C4-2B (cell line): ENCODE measurements at regions not wholly inside any gene's neighbourhood (a gene's known extent, or its start where the extent isn't known, plus 50 kb on each side); places are given as distances from the start of the nearest gene placed in this dataset.

Experiments used
- CTCF ChIP-seq: fragments of 450-650 bp; conservative IDR thresholded peaks from 2 replicates; pipeline ENCODE4 v1.5.1; 2017; ENCODE audit warnings: mild to moderate bottlenecking
- ZFX ChIP-seq: fragments of 450-650 bp; IDR thresholded peaks from 2 replicates; pipeline ENCODE4 v1.6.1; 2017

- TF ChIP-seq CTCF (no peak), ZFX (no peak)
Observed at GRCh38 chr2:129430911-129431310, 548.6 kb upstream of the RAB6C start.
